ENCODE measurements at regions not wholly inside any gene's neighbourhood (a gene's known extent, or its start where the extent isn't known, plus 50 kb on each side); places are given as distances from the start of the nearest gene placed in this dataset.

- Histone ChIP-seq H3K27me3 (no peaks in the 10 kb centered on the region), H3K4me3 (no peak overlapping the region), H3K4me1 (replicated peaks in 1 of 2) (no peaks in the 10 kb centered on the region), H3K27ac (no peak overlapping the region), H3K36me3 (replicated peaks in 1 of 2) (no peaks in the 10 kb centered on the region), H3K9me3 (replicated peaks in 1 of 3) (peaks cover 0 to 6% (median 0%) of the 10 kb centered on the region in 3 donors)
- TF ChIP-seq POLR2A (IDR thresholded peaks at IDR 0.05) (no peak), CTCF (IDR thresholded peaks at IDR 0.05) (no peak)
- intact Hi-C loops (cut with DNase I) = no loop called here
- 85 to 90% (median 88%) methylated on average over 6 of the region's 6 CpGs for WGBS, 4 donors
- DNase-seq = no peak
These were observed 511.5 kb downstream of the NYAP2 start for GRCh38 chr2:225911019-225911418.

- intact Hi-C loops (cut with DNase I) = no loop called here
- Histone ChIP-seq H3K27me3 (no peaks in the 10 kb centered on the region), H3K9me3 (replicated peaks in 1 of 3) (no peaks in the 10 kb centered on the region), H3K27ac (no peak overlapping the region), H3K4me1 (replicated peaks in 1 of 2) (peaks cover 0 to 12% of the 10 kb centered on the region in 2 donors), H3K36me3 (replicated peaks in 1 of 2) (no peaks in the 10 kb centered on the region), H3K4me3 (no peak overlapping the region)
- DNase-seq = no peak
- 66 to 78% (median 77%) methylated on average over 1 of the region's 1 CpG for WGBS, 4 donors
- TF ChIP-seq CTCF (IDR thresholded peaks at IDR 0.05) (no peak), POLR2A (IDR thresholded peaks at IDR 0.05) (no peak)
These were observed 495.6 kb downstream of the NYAP2 start for GRCh38 chr2:225895126-225895525.

- Histone ChIP-seq H3K27ac (no peak overlapping the region), H3K4me1 (replicated peaks in 1 of 2) (peaks cover 0 to 12% of the 10 kb centered on the region in 2 donors), H3K36me3 (replicated peaks in 1 of 2) (no peaks in the 10 kb centered on the region), H3K27me3 (no peaks in the 10 kb centered on the region), H3K9me3 (replicated peaks in 1 of 3) (no peaks in the 10 kb centered on the region), H3K4me3 (no peak overlapping the region)
- intact Hi-C loops (cut with DNase I) = loop anchor here (5.0 kb wide), 2 partner anchors 903 to 908 kb away; partner anchors contain the start of gene IRS1 (in 1 of the 2)
- no peak for DNase-seq
- no peak for TF ChIP-seq CTCF (IDR thresholded peaks at IDR 0.05)
- no peak for TF ChIP-seq POLR2A (IDR thresholded peaks at IDR 0.05)
- 32 to 41% (median 34%) methylated on average over 4 of the region's 4 CpGs for WGBS, 4 donors
These were observed 494.9 kb downstream of the NYAP2 start for GRCh38 chr2:225894236-225894980.

- peak in 4 of 7 donors; percentile 17 to 44 (median 20) for DNase-seq
- no peak for TF ChIP-seq POLR2A (IDR thresholded peaks at IDR 0.05)
- TF ChIP-seq CTCF (IDR thresholded peaks at IDR 0.05) = no peak
- intact Hi-C loops (cut with DNase I) = loop anchor here (5.0 kb wide), 2 partner anchors 904 to 909 kb away; partner anchors contain the start of gene IRS1 (in 1 of the 2)
- Histone ChIP-seq H3K27me3 (no peaks in the 10 kb centered on the region), H3K4me3 (no peak overlapping the region), H3K27ac (no peak overlapping the region), H3K36me3 (replicated peaks in 1 of 2) (no peaks in the 10 kb centered on the region), H3K9me3 (replicated peaks in 1 of 3) (no peaks in the 10 kb centered on the region), H3K4me1 (replicated peaks in 1 of 2) (peaks cover 0 to 12% of the 10 kb centered on the region in 2 donors)
These were observed 493.6 kb downstream of the NYAP2 start for GRCh38 chr2:225893151-225893550.
